ENCODE measurements at regions not wholly inside any gene's neighbourhood (a gene's known extent, or its start where the extent isn't known, plus 50 kb on each side); places are given as distances from the start of the nearest gene placed in this dataset.

- no peak for DNase-seq (ENCODE audit: low read depth)
- in situ Hi-C loops (cut with HindIII; ENCODE audit: low pct_unique_long_range_greater_than_20kb, low sequenced_read_pairs): no loop called here
These were observed 105.3 kb downstream of the SLC6A15 start for GRCh38 chr12:84807249-84807648.

- DNase-seq (ENCODE audit: low read depth): no peak
- in situ Hi-C loops (cut with HindIII; ENCODE audit: low pct_unique_long_range_greater_than_20kb, low sequenced_read_pairs): no loop called here
These were observed 107.1 kb downstream of the SLC6A15 start for GRCh38 chr12:84805474-84805858.

GRCh38 chr12:84804691-84805473 is 107.7 kb downstream of the SLC6A15 start:
- in situ Hi-C loops (cut with HindIII; ENCODE audit: low pct_unique_long_range_greater_than_20kb, low sequenced_read_pairs): no loop called here
- DNase-seq (ENCODE audit: low read depth): no peak

GRCh38 chr12:84803661-84804060 is 108.9 kb downstream of the SLC6A15 start:
- DNase-seq (ENCODE audit: low read depth): no peak
- in situ Hi-C loops (cut with HindIII; ENCODE audit: low pct_unique_long_range_greater_than_20kb, low sequenced_read_pairs): no loop called here

- in situ Hi-C loops (cut with HindIII; ENCODE audit: low pct_unique_long_range_greater_than_20kb, low sequenced_read_pairs): no loop called here
- no peak for DNase-seq (ENCODE audit: low read depth)
These were observed 110.4 kb downstream of the SLC6A15 start for GRCh38 chr12:84802161-84802560.

- in situ Hi-C loops (cut with HindIII; ENCODE audit: low pct_unique_long_range_greater_than_20kb, low sequenced_read_pairs): no loop called here
- no peak for DNase-seq (ENCODE audit: low read depth)
These were observed 118.8 kb downstream of the SLC6A15 start for GRCh38 chr12:84793558-84794367.

GRCh38 chr12:84791444-84791843 is 121.2 kb downstream of the SLC6A15 start:
- no peak for DNase-seq (ENCODE audit: low read depth)
- in situ Hi-C loops (cut with HindIII; ENCODE audit: low pct_unique_long_range_greater_than_20kb, low sequenced_read_pairs): no loop called here

GRCh38 chr12:84789184-84789583 is 123.4 kb downstream of the SLC6A15 start:
- no peak for DNase-seq (ENCODE audit: low read depth)
- in situ Hi-C loops (cut with HindIII; ENCODE audit: low pct_unique_long_range_greater_than_20kb, low sequenced_read_pairs): no loop called here

GRCh38 chr12:84787253-84787652 is 125.3 kb downstream of the SLC6A15 start:
- in situ Hi-C loops (cut with HindIII; ENCODE audit: low pct_unique_long_range_greater_than_20kb, low sequenced_read_pairs): no loop called here
- no peak for DNase-seq (ENCODE audit: low read depth)

- in situ Hi-C loops (cut with HindIII; ENCODE audit: low pct_unique_long_range_greater_than_20kb, low sequenced_read_pairs): no loop called here
- no peak for DNase-seq (ENCODE audit: low read depth)
These were observed 126.0 kb downstream of the SLC6A15 start for GRCh38 chr12:84786622-84787021.

GRCh38 chr12:84785951-84786350 is 126.6 kb downstream of the SLC6A15 start:
- in situ Hi-C loops (cut with HindIII; ENCODE audit: low pct_unique_long_range_greater_than_20kb, low sequenced_read_pairs): no loop called here
- no peak for DNase-seq (ENCODE audit: low read depth)

- in situ Hi-C loops (cut with HindIII; ENCODE audit: low pct_unique_long_range_greater_than_20kb, low sequenced_read_pairs): no loop called here
- no peak for DNase-seq (ENCODE audit: low read depth)
These were observed 127.3 kb downstream of the SLC6A15 start for GRCh38 chr12:84785281-84785680.

GRCh38 chr12:84779169-84779568 is 133.4 kb downstream of the SLC6A15 start:
- DNase-seq (ENCODE audit: low read depth): no peak
- in situ Hi-C loops (cut with HindIII; ENCODE audit: low pct_unique_long_range_greater_than_20kb, low sequenced_read_pairs): no loop called here

GRCh38 chr12:84772281-84772680 is 140.3 kb downstream of the SLC6A15 start:
- no peak for DNase-seq (ENCODE audit: low read depth)
- in situ Hi-C loops (cut with HindIII; ENCODE audit: low pct_unique_long_range_greater_than_20kb, low sequenced_read_pairs): no loop called here

GRCh38 chr12:84767079-84767478 is 145.5 kb downstream of the SLC6A15 start:
- in situ Hi-C loops (cut with HindIII; ENCODE audit: low pct_unique_long_range_greater_than_20kb, low sequenced_read_pairs): no loop called here
- no peak for DNase-seq (ENCODE audit: low read depth)

- in situ Hi-C loops (cut with HindIII; ENCODE audit: low pct_unique_long_range_greater_than_20kb, low sequenced_read_pairs): no loop called here
- DNase-seq (ENCODE audit: low read depth): no peak
These were observed 146.2 kb downstream of the SLC6A15 start for GRCh38 chr12:84766375-84766774.

GRCh38 chr12:84764001-84764400 is 148.6 kb downstream of the SLC6A15 start:
- in situ Hi-C loops (cut with HindIII; ENCODE audit: low pct_unique_long_range_greater_than_20kb, low sequenced_read_pairs): no loop called here
- DNase-seq (ENCODE audit: low read depth): no peak

- no peak for DNase-seq (ENCODE audit: low read depth)
- in situ Hi-C loops (cut with HindIII; ENCODE audit: low pct_unique_long_range_greater_than_20kb, low sequenced_read_pairs): no loop called here
These were observed 149.5 kb downstream of the SLC6A15 start for GRCh38 chr12:84763107-84763506.

GRCh38 chr12:84760091-84760865 is 152.3 kb downstream of the SLC6A15 start:
- DNase-seq (ENCODE audit: low read depth): no peak

More at GRCh38 chr12:84760091-84760865, 152.3 kb downstream of the SLC6A15 start:
- in situ Hi-C loops (cut with HindIII; ENCODE audit: low pct_unique_long_range_greater_than_20kb, low sequenced_read_pairs): no loop called here
